Kidney (tissue), 13 donors: ENCODE measurements at regions not wholly inside any gene's neighbourhood (a gene's known extent, or its start where the extent isn't known, plus 50 kb on each side); places are given as distances from the start of the nearest gene placed in this dataset.

Experiments used
- DNase-seq, 5 donors: peaks; one replicate each; pipeline ENCODE4 v3.0.0-alpha.2; 2013 to 2020
- FAIRE-seq: peaks from 2 replicates; lab custom pipeline; 2012; peaks lifted over from hg19 to GRCh38; lab: Jason Lieb, UNC
- H3K27ac ChIP-seq, 2 donors: one replicate each; pipeline ENCODE4 v1.7.0; 2013; ENCODE audit warnings: low read depth in 2 of 2, low read length in 2 of 2, inconsistent platforms in 1 of 2
- H3K27me3 ChIP-seq: one replicate; pipeline ENCODE4 v1.7.1; 2013; ENCODE audit warnings: low read length, inconsistent platforms; ENCODE audit not compliant: control insufficient read depth, insufficient read depth
- H3K36me3 ChIP-seq, 3 donors: one replicate each; pipeline versions ENCODE4 v1.7.0 to v1.7.1; 2013; ENCODE audit warnings: low read length in 3 of 3, control low read depth in 1 of 3, inconsistent platforms in 1 of 3; ENCODE audit not compliant: insufficient read depth in 3 of 3, control insufficient read depth in 2 of 3
- H3K4me1 ChIP-seq, 3 donors: one replicate each; pipeline versions ENCODE4 v1.7.0 to v1.7.1; 2013; ENCODE audit warnings: low read length in 3 of 3, inconsistent platforms in 1 of 3, low read depth in 1 of 3; ENCODE audit not compliant: control insufficient read depth in 2 of 3, insufficient read depth in 2 of 3
- H3K4me3 ChIP-seq, 3 donors: one replicate each; pipeline versions ENCODE4 v1.7.0 to v1.8.1; 2013; ENCODE audit warnings: low read length in 3 of 3, control low read depth in 1 of 3, inconsistent platforms in 1 of 3
- H3K9ac ChIP-seq, 3 donors: one replicate each; pipeline versions ENCODE4 v1.7.0 to v1.7.1; 2013; ENCODE audit warnings: low read length in 3 of 3, control low read depth in 1 of 3, inconsistent platforms in 1 of 3
- H3K9me3 ChIP-seq, 3 donors: one replicate each; pipeline versions ENCODE4 v1.7.0 to v1.7.1; 2013; ENCODE audit warnings: low read length in 3 of 3, control low read depth in 1 of 3, inconsistent platforms in 1 of 3; ENCODE audit not compliant: control insufficient read depth in 2 of 3, insufficient read depth in 1 of 3
- CTCF ChIP-seq: IDR thresholded peaks from 3 replicates; pipeline ENCODE4 v1.5.1; 2012; ENCODE audit warnings: mild to moderate bottlenecking, moderate library complexity, borderline replicate concordance; ENCODE audit not compliant: insufficient read depth; ENCODE audit errors: extremely low read depth
- intact Hi-C: fragments of 100-400 bp; cut with DNase I; formaldehyde crosslinking; loops from one replicate; pipeline ENCODE4 v1.11.1; 2022
- donor health status: control.
- donor health status: control.
- donor health status: control.
- donor health status: control.
- donor health status: control.
- donor health status: DM: yes; HTN: yes; CAD: no.
- donor health status: Normal renal cell carcinoma (clear cell type).

- no peak for DNase-seq
These were observed 172.8 kb downstream of the GLI2 start for GRCh38 chr2:120908314-120908975.

GRCh38 chr2:120909102-120909501, 173.4 kb downstream of the GLI2 start:
- Histone ChIP-seq H3K9ac (no peak overlapping the region), H3K27ac (no peak overlapping the region), H3K36me3 (no peaks in the 10 kb centered on the region), H3K4me3 (no peak overlapping the region), H3K27me3 (no peaks in the 10 kb centered on the region), H3K4me1 (peaks cover 0 to 6% (median 0%) of the 10 kb centered on the region in 3 donors), H3K9me3 (no peaks in the 10 kb centered on the region)
- TF ChIP-seq CTCF: no peak
- FAIRE-seq: no peak
- intact Hi-C loops: no loop called here
- DNase-seq: no peak

More at GRCh38 chr2:120908314-120908975, 172.8 kb downstream of the GLI2 start:
- no peak overlapping the region for H3K27ac ChIP-seq
- H3K36me3 ChIP-seq: no peaks in the 10 kb centered on the region
- H3K9ac ChIP-seq: no peak overlapping the region
- no peak overlapping the region for H3K4me3 ChIP-seq
- H3K4me1 ChIP-seq: peaks cover 0 to 4% (median 0%) of the 10 kb centered on the region in 3 donors
- intact Hi-C loops: no loop called here
- H3K9me3 ChIP-seq: no peaks in the 10 kb centered on the region
- H3K27me3 ChIP-seq: no peaks in the 10 kb centered on the region
- no peak for FAIRE-seq
- no peak for TF ChIP-seq CTCF

GRCh38 chr2:120910164-120910563, 174.5 kb downstream of the GLI2 start:
- peaks cover 0 to 14% (median 0%) of the 10 kb centered on the region in 3 donors for H3K4me1 ChIP-seq
- intact Hi-C loops: no loop called here

More at GRCh38 chr2:120910164-120910563, 174.5 kb downstream of the GLI2 start:
- TF ChIP-seq CTCF: no peak
- Histone ChIP-seq H3K27me3 (no peaks in the 10 kb centered on the region), H3K27ac (no peak overlapping the region), H3K9me3 (no peaks in the 10 kb centered on the region), H3K9ac (no peak overlapping the region), H3K4me3 (no peak overlapping the region), H3K36me3 (no peaks in the 10 kb centered on the region)
- DNase-seq (no peak), FAIRE-seq (no peak)
